K562 (cell line): ENCODE measurements at regions not wholly inside any gene's neighbourhood (a gene's known extent, or its start where the extent isn't known, plus 50 kb on each side); places are given as distances from the start of the nearest gene placed in this dataset.

Source experiments
- BCLAF1 ChIP-seq, 2 experiments: fragments of 450-650 bp in 1 of 2; IDR thresholded peaks; 2 replicates each; pipeline ENCODE4 v1.6.1; 2011 to 2017; ENCODE audit warnings: low read depth in 2 of 2, antibody characterized with exemption in 1 of 2, borderline replicate concordance in 1 of 2, low read length in 1 of 2, mild to moderate bottlenecking in 1 of 2, mixed read lengths in 1 of 2; ENCODE audit not compliant: control insufficient read depth in 1 of 2
- CEBPB ChIP-seq: fragments of 450-650 bp; IDR thresholded peaks from 2 replicates; pipeline ENCODE4 v1.6.1; 2016; ENCODE audit warnings: missing genetic modification characterization, missing compliant biosample characterization
- CTCF ChIP-seq, 3 experiments: IDR thresholded peaks in 2 of 3; conservative IDR thresholded peaks in 1 of 3; 2 replicates each; pipeline ENCODE4 v1.5.1; 2011 to 2012; ENCODE audit warnings: low read length in 3 of 3, mild to moderate bottlenecking in 3 of 3, control low read depth in 2 of 3, improper control_type of control experiment in 1 of 3, inconsistent platforms in 1 of 3, low read depth in 1 of 3, mixed read lengths in 1 of 3, moderate library complexity in 1 of 3; ENCODE audit not compliant: insufficient read depth in 2 of 3
- ETS1 ChIP-seq: conservative IDR thresholded peaks from 2 replicates; pipeline ENCODE4 v1.6.1; 2011; ENCODE audit warnings: low read depth, mild to moderate bottlenecking, low read length; ENCODE audit not compliant: control insufficient read depth
- NFYB ChIP-seq: IDR thresholded peaks from 2 replicates; pipeline ENCODE4 v1.6.1; 2011; ENCODE audit warnings: mild to moderate bottlenecking, moderate library complexity; ENCODE audit not compliant: insufficient read length; ENCODE audit errors: extremely low read depth
- NR3C1 ChIP-seq: sonication (generic); formaldehyde crosslinking; IDR thresholded peaks from 2 replicates; pipeline ENCODE4 v1.8.1; 2022; ENCODE audit warnings: missing genetic modification reagents
- SMC3 ChIP-seq: conservative IDR thresholded peaks from 2 replicates; pipeline ENCODE4 v1.6.1; 2011; ENCODE audit warnings: low read depth, low read length, improper control_type of control experiment; ENCODE audit not compliant: insufficient read depth
- SPI1 ChIP-seq: IDR thresholded peaks from 2 replicates; pipeline ENCODE4 v1.6.1; 2011; ENCODE audit warnings: low read depth, low read length, control low read depth, borderline replicate concordance
- TFAM ChIP-seq: fragments of 250-450 bp; sonication (Bioruptor Pico); conservative IDR thresholded peaks from 2 replicates; pipeline ENCODE4 v1.5.0; 2021; ENCODE audit warnings: mild to moderate bottlenecking, moderate library complexity
- ZNF57 ChIP-seq: fragments of 450-650 bp; formaldehyde crosslinking; IDR thresholded peaks from 2 replicates; pipeline ENCODE4 v1.4.0; 2020; ENCODE audit warnings: mild to moderate bottlenecking, moderate library complexity

GRCh38 chr5:3778945-3779344 is 183.3 kb downstream of the IRX1 start:
- TF ChIP-seq TFAM (CRISPR knock-in tag): no peak
- no peak for TF ChIP-seq NFYB
- TF ChIP-seq ETS1: no peak
- no peak for TF ChIP-seq CEBPB
- no peak for TF ChIP-seq CTCF (IDR thresholded peaks at IDR 0.05 in 2 of 3, conservative IDR thresholded peaks at IDR 0.05 in 1 of 3; ENCODE audit: insufficient read depth in 2 of 3, low read depth in 1 of 3, low read length in 3 of 3)
- no peak for TF ChIP-seq ZNF57 (CRISPR knock-in tag)
- TF ChIP-seq BCLAF1 (IDR thresholded peaks at IDR 0.05; ENCODE audit: borderline replicate concordance in 1 of 2, control insufficient read depth in 1 of 2, low read depth in 2 of 2, low read length in 1 of 2): no peak
- TF ChIP-seq SMC3: no peak
- TF ChIP-seq SPI1: no peak
- no peak for TF ChIP-seq NR3C1 (CRISPR knock-in tag)
